Activated T-helper 9 cell treated with anti-CD3 and anti-CD28 coated beads, Interleukin-2, amount 50 U/mL, for 16 hours (primary cell): ENCODE measurements at regions not wholly inside any gene's neighbourhood (a gene's known extent, or its start where the extent isn't known, plus 50 kb on each side); places are given as distances from the start of the nearest gene placed in this dataset.
"Not testable (repeated sequence)": the region's sequence is repeated elsewhere in the genome, so short reads cannot be mapped to it uniquely, and the experiment has no call there.

Experiments used
- DNase-seq: peaks from one replicate; pipeline ENCODE4 v3.0.0-alpha.2; 2020; ENCODE audit warnings: low read depth

DNA sequence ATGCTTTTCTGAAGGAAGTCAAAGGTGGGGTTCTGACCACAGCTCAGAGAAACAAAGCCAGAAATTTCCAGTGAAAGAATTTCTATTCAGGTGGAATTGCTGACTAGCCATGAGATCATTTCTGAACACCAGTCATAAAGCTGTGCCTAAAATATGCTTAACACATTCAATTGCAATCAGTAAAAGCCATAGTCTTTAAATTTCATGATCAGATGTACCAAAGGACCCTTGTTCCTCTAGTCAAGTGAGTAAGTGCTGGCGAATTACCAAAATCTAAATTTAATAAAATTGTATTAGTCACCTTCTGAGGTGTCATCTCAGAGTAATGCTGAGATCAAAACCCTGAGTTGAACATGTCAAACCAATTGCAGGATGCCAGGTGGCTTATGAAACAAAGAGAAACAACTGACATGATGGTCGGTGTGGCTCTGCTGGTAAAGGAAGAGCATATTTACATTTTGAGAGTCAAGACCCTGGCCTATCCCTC lies 334.2 kb upstream of the CCNH start:
- DNase-seq, result no peak

GRCh38 chr5:87746341-87746740 lies 333.6 kb upstream of the CCNH start:
- DNase-seq, result no peak

DNA sequence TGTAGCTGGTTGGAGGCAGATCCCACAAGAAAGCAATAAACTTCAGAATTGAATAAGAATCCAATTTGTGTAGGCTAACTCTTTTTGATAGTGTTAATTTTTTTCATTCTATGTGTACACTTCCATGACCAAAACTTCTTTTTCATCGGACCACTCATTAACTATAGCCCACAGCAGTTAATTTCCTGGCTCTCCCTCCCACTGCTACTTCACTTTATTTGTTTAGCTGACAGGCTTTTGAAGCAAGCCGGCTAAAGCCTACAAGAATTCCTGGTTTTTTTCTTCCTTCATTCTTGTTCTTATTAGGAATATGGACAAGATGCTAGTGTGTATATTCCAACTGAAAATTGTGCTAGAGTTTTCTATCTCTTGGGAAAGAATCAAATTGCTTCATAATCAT lies 329.2 kb upstream of the CCNH start:
- no peak for DNase-seq

DNA sequence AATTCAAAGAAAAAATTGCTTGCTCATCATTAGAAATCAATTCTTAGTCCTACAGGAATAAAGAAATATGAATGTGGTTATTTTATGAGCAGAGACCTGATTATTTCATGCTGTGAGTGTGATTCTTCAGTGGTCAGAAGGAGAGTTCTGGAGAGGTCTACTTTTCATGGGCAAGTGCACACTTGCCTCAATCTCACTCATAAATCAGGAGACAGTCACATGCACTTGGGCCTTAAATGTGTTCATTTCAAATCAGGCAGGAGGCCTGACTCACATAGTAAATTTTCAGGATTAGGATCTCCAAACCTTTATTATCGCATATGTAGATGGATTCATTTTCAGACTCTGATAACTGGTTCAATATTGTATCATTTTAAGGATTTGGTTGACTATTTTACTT lies 323.2 kb upstream of the CCNH start:
- DNase-seq, result no peak

- no peak for DNase-seq
Measured at GRCh38 chr5:87733897-87734296, 321.2 kb upstream of the CCNH start.

- DNase-seq, result no peak
Measured at GRCh38 chr5:87732875-87733768, 320.4 kb upstream of the CCNH start.

DNA sequence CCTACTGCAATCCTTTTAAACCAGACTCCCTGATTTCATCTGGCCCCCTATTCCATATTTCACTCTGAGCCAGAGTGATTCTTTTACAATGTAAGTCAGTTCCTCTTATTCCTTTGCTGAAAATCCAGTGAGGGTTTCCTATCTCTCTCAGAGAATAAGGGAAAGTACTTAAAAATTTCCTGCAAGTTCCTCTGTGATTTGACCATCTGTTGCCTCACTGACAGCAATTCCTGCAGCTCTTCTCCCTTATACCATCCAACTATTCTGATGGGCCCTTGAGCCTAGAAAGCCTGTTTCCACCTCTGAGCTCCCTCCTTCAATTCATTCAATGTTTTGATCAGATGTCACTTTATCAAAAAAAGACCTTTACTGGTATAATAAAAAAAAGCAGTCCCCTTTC lies 317.1 kb upstream of the CCNH start:
- no peak for DNase-seq

- no peak for DNase-seq
Measured at GRCh38 chr5:87722286-87722685, 309.6 kb upstream of the CCNH start.

DNA sequence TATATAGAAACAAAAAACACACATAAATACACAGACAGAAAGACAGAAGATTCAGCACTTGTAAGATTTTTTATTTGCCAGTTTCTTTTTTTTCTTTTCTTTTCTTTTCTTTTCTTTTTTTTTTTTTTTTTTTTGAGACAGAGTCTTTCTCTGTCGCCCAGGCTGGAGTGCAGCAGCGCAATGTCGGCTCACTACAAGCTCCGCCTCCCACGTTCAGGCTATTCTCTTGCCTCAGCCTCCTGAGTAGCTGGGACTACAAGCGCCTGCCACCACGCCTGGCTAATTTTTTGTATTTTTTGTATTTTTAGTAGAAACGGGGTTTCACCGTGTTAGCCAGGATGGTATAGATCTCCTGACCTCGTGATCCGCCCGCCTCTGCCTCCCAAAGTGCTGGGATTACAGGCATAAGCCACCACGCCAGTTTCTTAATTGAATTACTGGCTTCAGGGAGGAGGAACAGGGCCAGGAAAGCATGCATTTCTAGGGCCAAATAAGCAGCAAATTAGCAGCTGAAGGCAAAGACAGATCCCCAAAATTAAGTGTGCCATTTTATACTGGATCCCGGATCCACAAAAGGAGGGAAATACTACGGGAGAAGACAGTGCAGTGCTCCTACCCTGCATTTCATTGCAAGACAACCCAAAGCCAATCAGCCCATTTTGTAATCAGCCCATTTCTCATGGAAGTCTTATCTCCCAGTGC lies 305.6 kb upstream of the CCNH start:
- not testable (repeated sequence) for DNase-seq

DNA sequence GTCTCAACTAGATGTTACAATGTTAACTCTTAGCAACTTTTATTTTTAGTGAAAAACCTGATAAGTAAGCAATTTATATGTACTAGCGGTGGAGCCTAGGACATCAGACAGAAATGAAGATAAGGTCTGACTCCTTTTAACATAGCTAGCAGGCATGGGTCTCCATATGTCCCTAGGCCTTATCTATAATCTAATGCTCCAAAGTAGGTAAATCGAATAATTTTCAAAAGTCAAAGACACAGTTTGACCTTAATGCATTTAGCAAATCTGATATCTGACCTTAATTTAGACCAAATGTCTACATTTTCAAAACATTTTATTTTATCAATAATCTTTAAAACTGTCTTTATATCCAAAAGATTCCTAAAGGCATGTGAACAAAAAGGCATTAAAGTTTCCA lies 305.0 kb upstream of the CCNH start:
- DNase-seq, result no peak

DNA sequence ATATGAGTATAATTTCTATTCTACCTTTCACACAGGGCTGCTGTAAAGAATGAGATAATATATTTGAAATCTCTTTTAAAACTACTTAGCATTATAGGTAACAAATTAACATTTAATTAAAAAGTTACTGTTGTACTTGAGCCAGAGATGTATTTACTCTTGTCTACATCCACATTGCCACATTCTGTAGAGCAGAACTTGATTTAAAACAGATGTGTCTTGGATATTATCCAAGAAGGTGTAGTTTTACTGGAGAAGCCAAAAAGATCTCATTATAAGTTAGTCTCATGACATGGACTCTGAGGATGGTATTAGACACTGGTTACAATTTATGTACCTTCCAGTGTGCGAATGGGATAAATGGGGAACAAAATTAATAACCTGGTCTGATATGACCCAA lies 293.1 kb upstream of the CCNH start:
- DNase-seq, result no peak

GRCh38 chr5:87686975-87687374 lies 274.2 kb upstream of the CCNH start:
- no peak for DNase-seq

GRCh38 chr5:87686018-87686417 lies 273.3 kb upstream of the CCNH start:
- DNase-seq, result no peak

GRCh38 chr5:87674235-87674634 lies 261.5 kb upstream of the CCNH start:
- DNase-seq, result no peak

DNA sequence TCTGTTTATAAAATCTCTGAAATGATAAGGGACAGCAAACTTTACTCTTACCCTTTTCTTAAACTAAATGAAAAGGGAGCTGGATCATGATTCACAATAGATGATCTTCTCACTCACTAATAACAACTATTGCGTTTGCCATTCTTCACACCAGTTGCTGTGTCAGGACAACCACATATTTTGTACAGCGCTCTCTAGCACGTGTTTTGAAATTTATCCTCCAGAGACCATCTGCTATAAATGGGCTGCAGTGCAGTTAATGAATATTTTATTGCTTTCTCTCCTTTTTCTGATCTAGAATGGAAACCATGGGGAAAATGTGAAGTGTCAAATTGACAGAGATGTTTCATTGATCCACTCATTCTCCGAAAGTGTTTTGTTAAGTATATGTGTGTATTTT lies 258.4 kb upstream of the CCNH start:
- no peak for DNase-seq

- no peak for DNase-seq
Measured at GRCh38 chr5:87665166-87665565, 252.4 kb upstream of the CCNH start.

GRCh38 chr5:87661784-87662566 lies 249.2 kb upstream of the CCNH start:
- no peak for DNase-seq

GRCh38 chr5:87653242-87653641 lies 240.5 kb upstream of the CCNH start:
- DNase-seq, result no peak

GRCh38 chr5:87650284-87650683 lies 237.6 kb upstream of the CCNH start:
- no peak for DNase-seq

DNA sequence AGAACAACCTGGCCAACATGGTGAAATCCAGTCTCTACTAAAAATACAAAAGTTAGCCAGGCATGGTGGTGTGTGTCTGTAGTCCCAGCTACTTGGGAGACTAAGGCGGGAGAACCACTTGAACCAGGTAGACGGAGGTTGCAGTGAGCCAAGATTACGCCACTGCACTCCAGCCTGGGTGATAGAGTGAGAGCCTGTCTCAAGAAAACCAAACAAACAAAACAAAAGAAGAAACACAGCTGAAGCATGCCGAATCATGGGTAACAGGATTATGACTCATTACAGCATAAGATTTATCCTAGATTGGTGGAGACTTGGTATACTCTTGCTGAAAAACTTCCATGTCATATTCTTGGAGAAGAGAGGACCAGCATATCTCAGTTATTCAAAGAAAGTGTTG lies 236.7 kb upstream of the CCNH start:
- no peak for DNase-seq

GRCh38 chr5:87645224-87645623 lies 232.5 kb upstream of the CCNH start:
- no peak for DNase-seq

GRCh38 chr5:87640902-87641301 lies 228.2 kb upstream of the CCNH start:
- no peak for DNase-seq

GRCh38 chr5:87627363-87627762 lies 214.6 kb upstream of the CCNH start:
- DNase-seq, result no peak
